H1 (cell line): ENCODE measurements at regions not wholly inside any gene's neighbourhood (a gene's known extent, or its start where the extent isn't known, plus 50 kb on each side); places are given as distances from the start of the nearest gene placed in this dataset.

Experiments
- CTCF ChIA-PET: fragments of 300-600 bp; sonication (Branson Sonifier 250); formaldehyde crosslinking; loops from one replicate; lab custom pipeline; 2021; ENCODE audit not compliant: partially characterized antibody; lab: Charles Lee
- POLR2A ChIA-PET: fragments of 300-600 bp; sonication (Branson Sonifier 250); formaldehyde crosslinking; loops from one replicate; lab custom pipeline; 2021; ENCODE audit warnings: inconsistent platforms; ENCODE audit not compliant: partially characterized antibody; lab: Charles Lee
- DNase-seq, 2 experiments: peaks; one replicate each; pipeline versions ENCODE4 v3.0.0 to v3.0.0-alpha.2; 2010 to 2022; ENCODE audit warnings: low spot score in 2 of 2, low read depth in 1 of 2, mixed read lengths in 1 of 2
- FAIRE-seq: peaks from 2 replicates; lab custom pipeline; 2011; peaks lifted over from hg19 to GRCh38; lab: Jason Lieb, UNC
- H2AFZ ChIP-seq: 2 replicates; pipeline ENCODE4 v1.8.1; 2012; ENCODE audit warnings: low read length, inconsistent platforms
- H2AK5ac ChIP-seq: 2 replicates; pipeline ENCODE4 v1.6.1; 2013; ENCODE audit warnings: low read depth, low read length
- H2BK120ac ChIP-seq: replicated peaks from 2 replicates; pipeline ENCODE3; 2013; ENCODE audit warnings: low read depth, low read length, inconsistent platforms
- H2BK12ac ChIP-seq: 2 replicates; pipeline ENCODE4 v1.6.1; 2013; ENCODE audit warnings: low read depth, low read length
- H2BK15ac ChIP-seq: 2 replicates; pipeline ENCODE4 v1.6.1; 2013; ENCODE audit warnings: low read length
- H2BK20ac ChIP-seq: 2 replicates; pipeline ENCODE4 v1.6.1; 2013; ENCODE audit warnings: low read length
- H2BK5ac ChIP-seq: 2 replicates; pipeline ENCODE4 v1.6.1; 2013; ENCODE audit warnings: low read depth, low read length
- H3K14ac ChIP-seq: 2 replicates; pipeline ENCODE4 v1.6.1; 2013; ENCODE audit warnings: inconsistent platforms; ENCODE audit not compliant: insufficient read length
- H3K18ac ChIP-seq: 2 replicates; pipeline ENCODE4 v1.6.1; 2013; ENCODE audit warnings: low read length; ENCODE audit errors: extremely low read depth
- H3K23ac ChIP-seq: 2 replicates; pipeline ENCODE4 v1.6.1; 2013; ENCODE audit warnings: inconsistent platforms; ENCODE audit not compliant: insufficient read length
- H3K23me2 ChIP-seq: 2 replicates; pipeline ENCODE4 v1.6.1; 2013; ENCODE audit warnings: low read depth, low read length
- H3K27ac ChIP-seq: 2 replicates; pipeline ENCODE4 v1.6.1; 2011; ENCODE audit warnings: low read depth, low read length, inconsistent platforms
- H3K27me3 ChIP-seq, 4 experiments: replicated peaks in 1 of 4; 1 replicate in 1 of 4; 2 replicates in 3 of 4; pipeline versions ENCODE4 v1.6.1 to v1.8.1; 2011 to 2013; ENCODE audit warnings: low read length in 3 of 4, mild to moderate bottlenecking in 3 of 4, inconsistent platforms in 2 of 4, mixed read lengths in 2 of 4, moderate library complexity in 1 of 4; ENCODE audit not compliant: control insufficient read depth in 3 of 4, insufficient read depth in 3 of 4; ENCODE audit errors: extremely low read depth in 1 of 4
- H3K36me3 ChIP-seq, 4 experiments: 2 replicates each; pipeline versions ENCODE4 v1.6.1 to v1.8.1; 2011 to 2013; ENCODE audit warnings: mild to moderate bottlenecking in 4 of 4, low read length in 3 of 4, moderate library complexity in 2 of 4, control low read depth in 1 of 4, inconsistent platforms in 1 of 4; ENCODE audit not compliant: insufficient read depth in 4 of 4, control insufficient read depth in 2 of 4
- H3K4ac ChIP-seq: replicated peaks from 2 replicates; pipeline ENCODE3; 2013; ENCODE audit warnings: low read length, low read depth, mixed read lengths, inconsistent platforms; ENCODE audit not compliant: insufficient read length
- H3K4me1 ChIP-seq, 4 experiments: replicated peaks in 1 of 4; 1 replicate in 1 of 4; 2 replicates in 3 of 4; pipeline versions ENCODE4 v1.6.1 to v1.8.1; 2011 to 2013; ENCODE audit warnings: low read length in 3 of 4, inconsistent platforms in 2 of 4, mixed read lengths in 1 of 4; ENCODE audit not compliant: insufficient read depth in 4 of 4, control insufficient read depth in 3 of 4
- H3K4me2 ChIP-seq, 2 experiments: 2 replicates each; pipeline versions ENCODE4 v1.6.1 to v1.8.1; 2011 to 2013; ENCODE audit warnings: low read depth in 2 of 2, low read length in 2 of 2, control low read depth in 1 of 2, inconsistent platforms in 1 of 2, mild to moderate bottlenecking in 1 of 2; ENCODE audit not compliant: insufficient read depth in 1 of 2
- H3K4me3 ChIP-seq, 4 experiments: fragments of 200-600, 300-600 bp in 1 of 4; sonication (generic), shearing (Covaris generic), sonication (Bioruptor Twin) in 1 of 4; 2 replicates each; pipeline versions ENCODE4 v1.5.1 to v1.8.1; 2011 to 2016; ENCODE audit warnings: low read length in 4 of 4, low read depth in 3 of 4, control low read depth in 2 of 4, inconsistent platforms in 2 of 4, mild to moderate bottlenecking in 2 of 4, mixed read lengths in 1 of 4, moderate library complexity in 1 of 4; ENCODE audit not compliant: insufficient read depth in 2 of 4; ENCODE audit errors: extremely low read depth in 1 of 4
- H3K56ac ChIP-seq: replicated peaks from 2 replicates; pipeline ENCODE3; 2013; ENCODE audit warnings: low read depth, mild to moderate bottlenecking, mixed read lengths, low read length, inconsistent platforms; ENCODE audit not compliant: insufficient read length
- H3K79me1 ChIP-seq: 2 replicates; pipeline ENCODE4 v1.6.1; 2013; ENCODE audit warnings: low read depth, low read length, control low read depth
- H3K79me2 ChIP-seq, 2 experiments: 2 replicates each; pipeline versions ENCODE4 v1.6.1 to v1.8.1; 2012 to 2013; ENCODE audit warnings: low read length in 2 of 2, mild to moderate bottlenecking in 2 of 2, inconsistent platforms in 1 of 2; ENCODE audit not compliant: insufficient read depth in 2 of 2, control insufficient read depth in 1 of 2
- H3K9ac ChIP-seq, 4 experiments: replicated peaks in 1 of 4; 1 replicate in 1 of 4; 2 replicates in 3 of 4; pipeline versions ENCODE4 v1.6.1 to v1.8.1; 2011 to 2013; ENCODE audit warnings: low read depth in 3 of 4, low read length in 3 of 4, control low read depth in 2 of 4, mild to moderate bottlenecking in 2 of 4, moderate library complexity in 2 of 4, inconsistent platforms in 1 of 4; ENCODE audit errors: extremely low read depth in 1 of 4
- H3K9me3 ChIP-seq, 2 experiments: 2 replicates each; pipeline versions ENCODE4 v1.6.1 to v1.8.1; 2012 to 2013; ENCODE audit warnings: mild to moderate bottlenecking in 2 of 2, moderate library complexity in 2 of 2, control low read depth in 1 of 2, inconsistent platforms in 1 of 2, low read depth in 1 of 2, low read length in 1 of 2, mixed read lengths in 1 of 2; ENCODE audit not compliant: insufficient read depth in 2 of 2
- H4K20me1 ChIP-seq, 2 experiments: replicated peaks in 1 of 2; 2 replicates each; pipeline versions ENCODE3 to v1.8.1; 2011 to 2013; ENCODE audit warnings: inconsistent platforms in 2 of 2, low read length in 2 of 2, mild to moderate bottlenecking in 1 of 2; ENCODE audit not compliant: insufficient read depth in 2 of 2, control insufficient read depth in 1 of 2
- H4K5ac ChIP-seq: 2 replicates; pipeline ENCODE4 v1.6.1; 2013; ENCODE audit warnings: low read length, low read depth, mixed read lengths, inconsistent platforms; ENCODE audit not compliant: insufficient read length
- H4K8ac ChIP-seq: 2 replicates; pipeline ENCODE4 v1.8.0; 2013; ENCODE audit warnings: mild to moderate bottlenecking, moderate library complexity, low read length, inconsistent platforms; ENCODE audit not compliant: insufficient read depth; ENCODE audit errors: extremely low read depth
- H4K91ac ChIP-seq: replicated peaks from 2 replicates; pipeline ENCODE3; 2013; ENCODE audit warnings: low read length, mixed read lengths, inconsistent platforms; ENCODE audit not compliant: insufficient read length
- ASH2L ChIP-seq: fragments of 200-600, 300-600 bp; sonication (generic); IDR thresholded peaks from one replicate; pipeline ENCODE4 v1.7.1; 2017; ENCODE audit warnings: low read length
- ATF2 ChIP-seq: IDR thresholded peaks from 2 replicates; pipeline ENCODE4 v1.6.1; 2012; ENCODE audit warnings: low read length, inconsistent platforms
- CBX8 ChIP-seq: fragments of 300-800, 300-1000 bp; sonication (generic); IDR thresholded peaks from 2 replicates; pipeline ENCODE4 v1.7.1; 2016; ENCODE audit warnings: low read depth, low read length, borderline replicate concordance
- CREB1 ChIP-seq: IDR thresholded peaks from 2 replicates; pipeline ENCODE4 v1.6.1; 2012; ENCODE audit warnings: inconsistent platforms
- CTCF ChIP-seq, 3 experiments: IDR thresholded peaks; 1 replicate in 2 of 3; 2 replicates in 1 of 3; pipeline versions ENCODE4 v1.5.1 to v1.6.1; 2011; ENCODE audit warnings: low read length in 3 of 3, mild to moderate bottlenecking in 3 of 3, inconsistent platforms in 2 of 3, low read depth in 1 of 3, moderate library complexity in 1 of 3; ENCODE audit not compliant: insufficient read depth in 1 of 3; ENCODE audit errors: control extremely low read depth in 1 of 3
- EP300 ChIP-seq, 2 experiments: IDR thresholded peaks; 1 replicate in 1 of 2; 2 replicates in 1 of 2; pipeline ENCODE4 v1.6.1; 2011 to 2012; ENCODE audit warnings: low read depth in 2 of 2, low read length in 2 of 2, mild to moderate bottlenecking in 2 of 2, borderline replicate concordance in 1 of 2, inconsistent platforms in 1 of 2, moderate library complexity in 1 of 2
- MAFK ChIP-seq: IDR thresholded peaks from 2 replicates; pipeline ENCODE4 v1.6.1; 2012; ENCODE audit warnings: low read depth, mild to moderate bottlenecking, improper control_type of control experiment, low read length
- NRF1 ChIP-seq: IDR thresholded peaks from 2 replicates; pipeline ENCODE4 v1.6.1; 2011; ENCODE audit warnings: mild to moderate bottlenecking, low read depth, low read length, improper control_type of control experiment
- POLR2A ChIP-seq, 2 experiments: IDR thresholded peaks; 1 replicate in 1 of 2; 2 replicates in 1 of 2; pipeline ENCODE4 v1.6.1; 2011; ENCODE audit warnings: low read depth in 2 of 2, low read length in 2 of 2, mild to moderate bottlenecking in 2 of 2; ENCODE audit errors: control extremely low read depth in 1 of 2
- SAP30 ChIP-seq: fragments of 300-600 bp; sonication (generic); IDR thresholded peaks from 2 replicates; pipeline ENCODE4 v1.7.1; 2012; ENCODE audit warnings: low read length, moderate library complexity, mild to moderate bottlenecking, inconsistent platforms; ENCODE audit not compliant: insufficient read depth, insufficient replicate concordance
- TBP ChIP-seq: IDR thresholded peaks from 2 replicates; pipeline ENCODE4 v1.6.1; 2011; ENCODE audit warnings: low read depth, low read length, improper control_type of control experiment
- WGBS, 2 experiments: shearing (Covaris generic) in 1 of 2; methylation state at CpG; one replicate each; pipeline versions ENCODE4 v1.1.6 to v1.1.7; 2013 to 2015; ENCODE audit warnings: low lambda C conversion rate in 2 of 2, mixed read lengths in 2 of 2, inconsistent platforms in 1 of 2, low coverage in 1 of 2, missing lambda C conversion rate in 1 of 2; ENCODE audit not compliant: insufficient replicate concordance in 2 of 2, insufficient coverage in 1 of 2, insufficient read length in 1 of 2; ENCODE audit errors: extremely low coverage in 1 of 2, missing lambda C conversion rate in 1 of 2; 5-methylcytosine and 5-hydroxymethylcytosine counted together

GRCh38 chr15:96894659-96895058 lies 564.2 kb downstream of the NR2F2 start:
- H2BK15ac ChIP-seq = no peak overlapping the region
- FAIRE-seq (no peak), DNase-seq (no peak)
- WGBS, 2 experiments = 83% methylated on average over 1 of the region's 1 CpG; no CpG with 5 or more reads in 1 of the 2 experiments
- H3K56ac ChIP-seq = no peak overlapping the region
- peaks cover 0 to 16% (median 0%) of the 10 kb centered on the region in 4 experiments; a peak in 2 of 7 replicates for H3K4me1 ChIP-seq
- H3K4me2 ChIP-seq = no peak overlapping the region
- H3K18ac ChIP-seq = no peak overlapping the region
- no peaks in the 10 kb centered on the region for H3K23me2 ChIP-seq
- no peaks in the 10 kb centered on the region for H3K27me3 ChIP-seq
- no peak overlapping the region for H4K91ac ChIP-seq
- H3K23ac ChIP-seq = no peak overlapping the region
- H2BK5ac ChIP-seq = no peak overlapping the region
- no peak overlapping the region for H3K9ac ChIP-seq
- no peaks in the 10 kb centered on the region for H3K9me3 ChIP-seq
- H3K14ac ChIP-seq = no peak overlapping the region
- H2BK12ac ChIP-seq = no peak overlapping the region
- no peaks in the 10 kb centered on the region for H3K79me2 ChIP-seq
- no peak overlapping the region for H2BK120ac ChIP-seq
- no peak overlapping the region for H4K5ac ChIP-seq
- H4K20me1 ChIP-seq = no peaks in the 10 kb centered on the region
- H3K4me3 ChIP-seq = no peak overlapping the region
- no peak overlapping the region for H2AFZ ChIP-seq
- no peak overlapping the region for H3K4ac ChIP-seq
- no peaks in the 10 kb centered on the region for H3K79me1 ChIP-seq
- POLR2A ChIA-PET = no interaction called here
- H3K27ac ChIP-seq = no peak overlapping the region
- no peak overlapping the region for H4K8ac ChIP-seq
- H3K36me3 ChIP-seq = no peaks in the 10 kb centered on the region
- CTCF ChIA-PET = no interaction called here
- no peak overlapping the region for H2AK5ac ChIP-seq
- no peak overlapping the region for H2BK20ac ChIP-seq
- TF ChIP-seq NRF1 = no peak
- TF ChIP-seq MAFK = no peak
- TF ChIP-seq ATF2 = no peak
- no peak for TF ChIP-seq TBP
- TF ChIP-seq ASH2L = no peak
- TF ChIP-seq CREB1 = no peak
- TF ChIP-seq CBX8 = no peak
- no peak for TF ChIP-seq EP300 (IDR thresholded peaks at IDR 0.05; ENCODE audit: borderline replicate concordance in 1 of 2, low read depth in 2 of 2, low read length in 2 of 2)
- no peak for TF ChIP-seq SAP30
- no peak for TF ChIP-seq CTCF (IDR thresholded peaks at IDR 0.05; ENCODE audit: control extremely low read depth in 1 of 3, insufficient read depth in 1 of 3, low read depth in 1 of 3, low read length in 3 of 3)
- no peak for TF ChIP-seq POLR2A (IDR thresholded peaks at IDR 0.05; ENCODE audit: control extremely low read depth in 1 of 2, low read depth in 2 of 2, low read length in 2 of 2)
